Ishikawa (cell line): ENCODE measurements at regions not wholly inside any gene's neighbourhood (a gene's known extent, or its start where the extent isn't known, plus 50 kb on each side); places are given as distances from the start of the nearest gene placed in this dataset.

Experiments used
- CEBPB ChIP-seq: IDR thresholded peaks from 2 replicates; pipeline ENCODE4 v1.6.1; 2012
- CREB1 ChIP-seq: IDR thresholded peaks from 2 replicates; pipeline ENCODE4 v1.6.1; 2012; ENCODE audit warnings: low read depth
- EGR1 ChIP-seq: IDR thresholded peaks from 2 replicates; pipeline ENCODE4 v1.6.1; 2012
- EP300 ChIP-seq: IDR thresholded peaks from 2 replicates; pipeline ENCODE4 v1.6.1; 2012; ENCODE audit warnings: borderline replicate concordance
- FOXM1 ChIP-seq: IDR thresholded peaks from 2 replicates; pipeline ENCODE4 v1.6.1; 2012; ENCODE audit warnings: low read depth, borderline replicate concordance
- MAX ChIP-seq: IDR thresholded peaks from 2 replicates; pipeline ENCODE4 v1.6.1; 2012
- NFIC ChIP-seq: IDR thresholded peaks from 2 replicates; pipeline ENCODE4 v1.6.1; 2012
- RAD21 ChIP-seq: IDR thresholded peaks from 2 replicates; pipeline ENCODE4 v1.6.1; 2012; ENCODE audit warnings: low read depth
- REST ChIP-seq: IDR thresholded peaks from 2 replicates; pipeline ENCODE4 v1.6.1; 2012; ENCODE audit warnings: low read depth, mild to moderate bottlenecking
- TAF1 ChIP-seq: IDR thresholded peaks from 2 replicates; pipeline ENCODE4 v1.6.1; 2012; ENCODE audit warnings: low read depth, mild to moderate bottlenecking
- TCF12 ChIP-seq: IDR thresholded peaks from 2 replicates; pipeline ENCODE4 v1.6.1; 2012; ENCODE audit warnings: low read depth
- TEAD4 ChIP-seq: IDR thresholded peaks from 2 replicates; pipeline ENCODE4 v1.6.1; 2012
- YY1 ChIP-seq: IDR thresholded peaks from 2 replicates; pipeline ENCODE4 v1.6.1; 2012; ENCODE audit warnings: low read depth
- ZBTB7A ChIP-seq: IDR thresholded peaks from 2 replicates; pipeline ENCODE4 v1.6.1; 2012; ENCODE audit warnings: low read depth
- TF ChIP-seq, protein P1 (sequence below): IDR thresholded peaks from 2 replicates; pipeline ENCODE4 v1.6.1; 2012

DNA sequence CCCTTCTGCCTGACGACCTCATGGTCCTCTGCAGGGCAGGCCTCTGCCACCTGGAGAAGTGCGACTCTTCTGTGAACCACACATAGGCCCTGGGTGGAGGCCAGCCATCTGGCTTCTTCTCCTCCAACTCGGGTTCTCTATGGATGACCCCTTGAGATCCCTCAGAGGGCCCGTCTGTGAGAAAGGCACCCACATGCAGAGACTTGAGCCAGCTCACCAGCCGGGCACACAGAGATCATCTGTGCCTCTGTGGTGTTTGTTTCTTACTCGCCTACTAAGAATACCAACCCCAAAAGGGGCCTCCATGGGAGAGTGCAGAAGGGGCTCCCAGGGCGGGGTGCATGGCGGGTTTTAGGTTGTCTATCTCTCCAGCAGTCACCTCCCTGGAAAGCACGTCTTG, 176.5 kb upstream of the SALL3 start:
- TF ChIP-seq REST (no peak), CEBPB (no peak), EGR1 (no peak), CREB1 (no peak), TAF1 (no peak), TEAD4 (no peak), YY1 (no peak), TCF12 (no peak), EP300 (no peak), NFIC (no peak), RAD21 (no peak), FOXM1 (no peak), MAX (no peak), ZBTB7A (no peak)
- TF ChIP-seq, protein P1, sequence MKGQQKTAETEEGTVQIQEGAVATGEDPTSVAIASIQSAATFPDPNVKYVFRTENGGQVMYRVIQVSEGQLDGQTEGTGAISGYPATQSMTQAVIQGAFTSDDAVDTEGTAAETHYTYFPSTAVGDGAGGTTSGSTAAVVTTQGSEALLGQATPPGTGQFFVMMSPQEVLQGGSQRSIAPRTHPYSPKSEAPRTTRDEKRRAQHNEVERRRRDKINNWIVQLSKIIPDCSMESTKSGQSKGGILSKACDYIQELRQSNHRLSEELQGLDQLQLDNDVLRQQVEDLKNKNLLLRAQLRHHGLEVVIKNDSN, result no peak

GRCh38 chr18:78804206-78805030, 175.2 kb upstream of the SALL3 start:
- no peak for TF ChIP-seq EP300
- TF ChIP-seq RAD21, result no peak
- TF ChIP-seq YY1, result no peak
- no peak for TF ChIP-seq TEAD4
- no peak for TF ChIP-seq EGR1
- TF ChIP-seq TCF12, result no peak
- TF ChIP-seq MAX, result no peak
- no peak for TF ChIP-seq CEBPB
- TF ChIP-seq, protein P1, result no peak
- TF ChIP-seq TAF1, result no peak
- TF ChIP-seq ZBTB7A, result no peak

- TF ChIP-seq RAD21 (no peak), EGR1 (no peak), CEBPB (no peak)
- TF ChIP-seq, protein P1, result no peak
Measured at GRCh38 chr18:78805840-78806239, 173.8 kb upstream of the SALL3 start.

GRCh38 chr18:78807668-78808067, 171.9 kb upstream of the SALL3 start:
- TF ChIP-seq TCF12, result no peak
- TF ChIP-seq TAF1, result no peak
- no peak for TF ChIP-seq EGR1

DNA sequence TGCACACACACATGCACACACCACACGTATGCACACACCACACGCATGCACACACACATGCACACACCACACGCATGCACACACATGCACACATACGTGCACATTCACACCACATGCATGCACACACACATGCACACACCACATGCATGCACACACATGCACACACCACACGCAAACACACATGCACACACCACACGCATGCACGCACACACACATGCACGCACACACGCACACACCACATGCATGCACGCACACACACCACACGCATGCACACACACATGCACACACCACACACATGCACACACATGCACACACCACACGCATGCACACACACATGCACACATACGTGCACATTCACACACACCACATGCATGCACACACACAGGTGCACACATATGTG, 169.8 kb upstream of the SALL3 start:
- TF ChIP-seq TAF1, result no peak
- TF ChIP-seq TCF12, result no peak
- TF ChIP-seq, protein P1, result no peak
- TF ChIP-seq RAD21, result no peak
- TF ChIP-seq EGR1, result no peak
- no peak for TF ChIP-seq NFIC
- TF ChIP-seq CREB1, result no peak
- no peak for TF ChIP-seq TEAD4
- no peak for TF ChIP-seq FOXM1
- TF ChIP-seq REST, result no peak
- TF ChIP-seq YY1, result no peak
